ENCODE measurements at regions not wholly inside any gene's neighbourhood (a gene's known extent, or its start where the extent isn't known, plus 50 kb on each side); places are given as distances from the start of the nearest gene placed in this dataset.
"Not testable (repeated sequence)": the region's sequence is repeated elsewhere in the genome, so short reads cannot be mapped to it uniquely, and the experiment has no call there.

DNA sequence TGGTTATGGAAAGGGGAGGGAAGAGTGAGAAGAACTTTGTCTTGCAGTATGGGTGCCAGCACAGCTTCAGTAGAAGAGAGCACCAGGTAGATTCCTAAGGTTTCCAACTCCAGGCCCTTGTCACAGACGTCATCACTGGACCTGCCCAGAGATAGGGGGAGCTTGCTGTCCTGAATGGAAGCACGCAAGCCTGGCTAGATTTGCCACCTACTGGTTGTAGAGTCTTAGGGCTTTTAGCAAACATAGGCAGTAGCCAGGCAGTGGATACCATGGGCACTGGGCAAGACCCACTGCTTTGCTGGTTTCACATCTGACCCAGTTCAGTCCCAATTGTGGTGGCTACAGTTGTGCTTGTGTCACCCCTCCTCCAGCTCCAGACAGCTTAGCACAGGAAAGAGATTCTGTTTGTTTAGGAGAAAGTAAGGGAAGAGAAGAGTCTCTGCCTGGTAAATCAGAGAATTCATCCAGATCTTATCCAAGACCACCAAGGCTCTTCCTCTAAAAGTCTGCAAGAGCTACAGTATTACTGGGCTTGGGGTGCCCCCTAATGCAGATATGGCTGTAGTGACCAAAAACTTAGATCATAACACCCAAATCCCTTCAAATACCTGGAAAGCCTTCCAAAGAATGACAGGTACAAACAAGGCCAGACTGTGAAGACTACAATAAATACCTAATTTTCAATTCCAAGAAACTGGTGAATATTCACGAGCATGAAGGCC lies 158.9 kb downstream of the HINT1 start:
- no peak for DNase-seq (ENCODE audit: low read depth in 4 of 4, low spot score in 3 of 4)

DNA sequence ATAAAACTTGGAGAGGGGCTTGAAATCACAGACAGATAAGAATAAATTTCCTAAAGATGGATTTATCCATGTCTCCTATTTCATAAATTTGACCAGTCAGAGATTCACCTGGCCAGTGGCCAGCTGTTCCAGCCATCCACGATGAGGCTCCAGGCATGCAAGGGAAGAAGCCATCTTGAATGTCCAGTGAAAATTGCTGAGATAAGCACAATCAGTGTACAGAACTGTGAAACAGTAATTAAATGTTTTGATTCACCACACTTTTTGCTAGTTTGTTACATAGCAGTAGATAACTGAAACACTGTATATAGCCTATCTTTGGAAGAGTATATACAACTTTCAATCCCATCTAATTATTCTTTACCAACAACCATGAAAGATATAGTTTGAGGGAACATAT lies 163.5 kb downstream of the HINT1 start:
- DNase-seq (ENCODE audit: low read depth in 4 of 4, low spot score in 3 of 4): no peak

DNA sequence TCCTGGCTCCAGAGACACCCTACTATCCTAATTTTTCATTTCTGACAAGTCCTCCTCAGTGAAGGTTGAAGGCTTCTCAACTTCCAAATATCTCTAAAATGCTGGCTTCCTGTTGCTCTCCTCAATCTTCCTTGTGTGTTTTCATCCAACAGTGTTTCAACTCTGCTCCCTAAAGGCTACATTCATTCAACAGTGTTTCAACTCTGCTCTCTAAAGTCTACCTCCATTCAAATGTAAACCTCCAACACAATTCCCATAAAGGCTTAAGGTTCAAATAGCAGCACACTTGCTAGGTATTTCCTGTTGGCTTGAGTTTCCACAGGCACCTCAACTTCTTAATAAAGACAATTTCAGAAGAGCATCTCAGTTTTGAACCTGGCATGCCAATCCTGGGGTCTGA lies 164.8 kb downstream of the HINT1 start:
- no peak for DNase-seq (ENCODE audit: low read depth in 4 of 4, low spot score in 3 of 4)

DNA sequence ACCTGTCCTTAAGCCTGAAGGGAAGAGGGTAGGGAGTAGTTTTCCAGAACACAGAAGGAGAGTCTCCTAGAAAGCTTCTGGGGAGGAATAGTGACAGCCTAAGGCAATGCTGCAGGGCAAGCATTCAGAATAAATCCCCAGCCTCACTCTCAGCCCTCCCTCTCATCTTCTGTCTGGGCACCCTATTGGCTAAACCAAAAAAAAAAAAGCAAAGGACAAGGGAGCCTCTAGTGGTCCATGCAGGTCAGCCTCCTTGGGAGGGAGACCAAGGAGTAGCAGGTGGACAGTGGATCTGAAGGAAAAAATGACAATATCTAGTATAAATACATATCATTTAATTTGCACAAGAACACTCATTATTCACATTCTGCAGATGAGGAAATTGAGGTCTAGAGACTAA lies 168.3 kb downstream of the HINT1 start:
- not testable (repeated sequence) for DNase-seq (ENCODE audit: low read depth in 4 of 4, low spot score in 3 of 4)

DNA sequence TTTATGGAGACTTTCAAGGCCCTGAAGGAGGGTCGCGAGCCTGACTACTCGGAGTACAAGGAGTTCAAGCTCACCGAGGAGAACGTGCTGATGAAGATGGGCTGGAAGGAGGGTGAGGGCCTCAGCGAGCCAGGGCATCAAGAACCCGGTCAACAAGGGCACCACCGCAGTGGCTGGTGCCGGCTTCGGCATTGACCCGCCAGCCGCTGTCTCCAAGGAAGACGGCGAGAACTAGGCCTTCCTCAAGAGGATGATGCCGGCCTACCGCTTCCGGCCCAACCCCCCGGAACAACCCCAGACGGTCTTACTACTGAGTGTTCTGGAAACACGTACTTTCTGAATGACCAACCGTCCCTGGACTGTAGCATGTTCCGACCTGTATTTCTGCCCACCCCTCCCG lies 169.2 kb downstream of the HINT1 start:
- no peak for DNase-seq (ENCODE audit: low read depth in 4 of 4, low spot score in 3 of 4)

DNA sequence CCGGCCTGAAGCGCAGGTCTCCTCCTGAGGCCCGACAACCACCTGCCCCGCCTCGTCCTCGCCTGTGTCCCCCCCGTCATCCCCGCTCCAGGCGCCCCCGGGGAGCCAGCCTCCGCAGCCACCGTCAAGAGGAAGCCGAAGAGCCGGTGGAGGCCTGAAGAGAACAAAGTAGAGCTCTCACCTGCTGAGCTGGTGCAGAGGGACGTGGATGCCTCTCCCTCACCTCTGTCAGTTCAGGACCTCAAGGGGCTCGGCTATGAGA lies 169.9 kb downstream of the HINT1 start:
- no peak for DNase-seq (ENCODE audit: low read depth in 4 of 4, low spot score in 3 of 4)

DNA sequence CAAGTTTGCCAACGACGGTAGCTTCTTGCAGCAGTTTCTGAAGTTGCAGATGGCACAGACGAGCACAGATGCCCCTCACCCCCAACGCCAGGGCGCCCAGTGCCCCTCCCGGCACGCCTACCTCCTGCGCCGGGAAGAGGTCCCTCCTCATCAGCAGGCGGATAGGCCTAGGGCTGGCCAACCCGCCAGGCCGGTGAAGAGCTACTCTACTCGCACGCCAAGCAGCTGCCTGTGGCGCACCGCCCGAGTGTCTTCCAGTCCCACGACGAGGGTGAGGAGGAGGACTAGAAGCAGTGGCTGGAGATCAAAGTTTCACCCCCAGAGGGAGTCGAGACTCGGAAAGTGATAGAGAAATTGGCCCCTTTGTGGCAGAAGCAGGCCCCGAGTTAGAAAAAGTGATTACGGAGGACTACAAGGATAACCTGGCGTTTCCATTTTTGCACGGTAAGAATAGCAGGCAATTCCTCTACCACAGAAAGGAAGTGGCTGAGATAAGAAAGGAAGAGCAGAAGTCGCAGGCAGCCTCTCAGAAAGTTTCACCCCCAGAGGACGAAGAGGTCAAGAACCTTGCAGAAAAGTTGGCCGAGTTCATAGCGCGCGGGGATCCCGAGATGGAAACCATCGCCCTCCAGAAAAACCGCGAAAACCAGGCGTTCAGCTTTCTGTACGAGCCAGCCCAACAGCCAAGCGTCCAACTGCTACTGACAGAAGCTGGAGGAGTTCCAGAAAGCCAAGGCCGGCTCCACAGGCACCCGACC lies 170.4 kb downstream of the HINT1 start:
- no peak for DNase-seq (ENCODE audit: low read depth in 4 of 4, low spot score in 3 of 4)

DNA sequence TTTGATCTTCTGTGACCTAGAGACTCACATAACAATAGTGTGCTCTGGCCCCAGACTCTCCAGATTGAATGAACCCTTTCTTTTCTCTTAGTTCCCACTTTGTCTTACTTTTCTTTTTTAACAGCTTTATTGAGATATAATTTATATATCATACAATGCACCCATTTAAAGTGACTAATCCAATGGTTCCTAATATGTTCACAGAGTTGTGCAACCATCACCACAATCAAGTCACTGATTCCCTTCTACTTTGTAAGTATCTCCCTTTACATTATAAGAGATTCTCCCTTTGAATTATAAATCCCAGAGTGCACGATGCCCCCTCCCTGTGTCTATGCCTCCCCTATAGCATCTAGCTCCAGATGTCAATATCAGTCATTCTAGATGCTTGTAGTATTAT lies 172.4 kb downstream of the HINT1 start:
- no peak for DNase-seq (ENCODE audit: low read depth in 4 of 4, low spot score in 3 of 4)

DNA sequence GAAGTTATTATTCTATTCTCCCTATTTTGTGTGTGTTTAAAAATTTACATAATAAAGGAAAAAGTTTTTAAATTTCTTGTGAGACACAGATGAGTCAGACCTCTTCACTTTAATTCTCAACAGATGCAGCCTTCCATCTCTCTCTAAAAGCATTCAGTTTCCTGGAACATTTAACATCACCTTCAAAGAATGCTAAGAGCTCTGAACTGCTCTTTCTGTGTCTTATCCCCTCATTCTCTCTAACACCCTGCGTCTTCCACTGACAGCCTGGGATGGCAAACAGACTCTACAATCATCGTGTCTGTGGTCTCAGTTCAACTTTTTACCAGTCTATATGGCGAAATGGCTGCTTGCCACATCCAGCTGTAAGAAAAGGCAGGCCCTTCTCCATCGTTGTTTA lies 173.0 kb downstream of the HINT1 start:
- no peak for DNase-seq (ENCODE audit: low read depth in 4 of 4, low spot score in 3 of 4)

DNA sequence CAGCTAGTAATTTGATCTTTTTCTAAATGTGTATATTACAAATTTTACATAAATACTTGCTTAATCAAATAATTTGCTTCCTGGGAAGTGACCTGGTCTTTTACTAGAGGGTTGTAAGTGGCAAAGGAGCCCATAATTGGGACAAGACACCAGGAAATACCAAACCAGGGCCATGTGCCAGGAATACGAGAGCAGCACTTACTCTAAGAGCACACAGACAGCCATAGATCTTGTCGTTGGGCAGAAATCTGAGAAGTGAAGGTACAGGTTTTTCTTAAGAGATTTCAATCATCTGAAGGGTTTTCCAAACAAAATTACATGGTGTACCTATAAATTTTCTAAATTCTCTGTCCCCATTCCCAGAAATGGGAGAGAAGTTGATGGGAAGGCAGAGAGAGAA lies 179.3 kb downstream of the HINT1 start:
- DNase-seq (ENCODE audit: low read depth in 4 of 4, low spot score in 3 of 4): no peak

DNA sequence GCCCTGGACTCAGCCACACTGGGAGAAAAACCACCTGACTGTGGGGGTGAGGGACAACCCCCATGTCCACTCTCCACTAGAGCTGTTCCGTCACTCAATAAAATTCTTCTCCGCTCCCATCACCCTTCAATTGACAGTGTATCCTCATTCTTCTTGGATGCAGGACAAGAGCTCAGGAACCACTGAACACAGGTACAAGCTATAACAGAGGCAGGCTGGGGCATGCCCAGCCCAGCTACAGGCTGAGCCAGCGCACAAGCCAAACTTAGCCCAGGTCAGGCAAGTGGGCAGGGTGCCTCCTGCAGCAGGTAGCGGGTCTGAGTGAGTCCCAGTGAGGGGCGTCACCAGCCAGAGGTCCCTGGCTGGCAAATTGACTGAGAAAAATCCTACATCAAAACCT lies 183.4 kb downstream of the HINT1 start:
- DNase-seq (ENCODE audit: low read depth in 4 of 4, low spot score in 3 of 4): no peak

DNA sequence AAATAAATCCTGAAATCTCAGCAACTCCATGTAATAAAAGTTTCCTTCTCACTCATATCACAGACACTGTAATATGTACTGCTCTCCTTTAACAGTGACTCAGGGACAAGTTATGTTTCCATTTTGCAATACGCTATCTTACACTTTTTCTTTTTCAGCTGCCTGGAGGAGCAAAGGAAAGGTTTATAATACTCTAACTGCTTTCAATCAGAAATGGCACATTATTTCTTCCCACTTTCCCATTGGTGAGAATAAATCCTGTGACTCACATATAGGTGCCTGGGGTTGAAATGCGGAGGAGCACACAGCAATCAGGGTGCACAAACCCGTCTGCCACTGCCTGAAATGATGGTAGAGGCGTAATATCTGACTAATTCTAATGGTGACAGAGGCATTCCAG lies 186.6 kb downstream of the HINT1 start:
- no peak for DNase-seq (ENCODE audit: low read depth in 4 of 4, low spot score in 3 of 4)

DNA sequence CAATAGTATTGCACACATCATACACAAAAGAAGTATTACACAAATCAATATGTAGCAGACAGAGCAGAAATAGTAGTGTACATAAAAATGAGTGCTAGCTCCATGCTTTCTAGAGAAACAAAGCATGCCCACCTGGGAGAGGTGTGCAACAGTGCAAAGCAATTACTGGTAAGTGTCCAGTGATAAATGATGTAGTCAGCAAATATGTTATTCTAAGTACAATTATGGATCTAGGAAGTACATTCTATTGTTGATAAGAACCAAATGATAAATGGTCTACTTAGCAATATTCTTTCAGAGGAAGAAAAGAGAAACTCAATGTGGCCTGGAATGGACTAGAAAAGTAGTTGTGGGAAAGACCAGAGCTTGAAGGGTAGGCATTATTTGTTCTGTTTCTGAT lies 188.6 kb downstream of the HINT1 start:
- DNase-seq (ENCODE audit: low read depth in 4 of 4, low spot score in 3 of 4): no peak

DNA sequence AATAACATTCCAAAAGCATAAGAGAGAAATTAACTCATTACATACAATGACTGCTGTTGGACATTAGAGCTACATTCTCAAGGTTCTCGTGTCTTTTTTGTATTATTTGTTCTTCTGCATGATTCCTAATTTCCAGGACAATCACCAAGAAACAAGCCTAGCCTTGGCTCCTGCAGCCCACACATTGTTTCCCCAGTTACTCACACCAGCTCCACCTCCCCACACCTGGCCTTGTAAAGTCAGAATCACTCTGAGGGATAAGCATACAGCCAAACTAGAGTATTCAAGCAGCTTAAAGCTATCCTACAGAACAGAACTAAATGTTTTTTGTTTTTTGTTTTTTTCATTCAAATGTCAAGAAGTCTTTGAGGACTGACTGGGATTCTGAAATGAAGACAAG lies 189.2 kb downstream of the HINT1 start:
- no peak for DNase-seq (ENCODE audit: low read depth in 4 of 4, low spot score in 3 of 4)

DNA sequence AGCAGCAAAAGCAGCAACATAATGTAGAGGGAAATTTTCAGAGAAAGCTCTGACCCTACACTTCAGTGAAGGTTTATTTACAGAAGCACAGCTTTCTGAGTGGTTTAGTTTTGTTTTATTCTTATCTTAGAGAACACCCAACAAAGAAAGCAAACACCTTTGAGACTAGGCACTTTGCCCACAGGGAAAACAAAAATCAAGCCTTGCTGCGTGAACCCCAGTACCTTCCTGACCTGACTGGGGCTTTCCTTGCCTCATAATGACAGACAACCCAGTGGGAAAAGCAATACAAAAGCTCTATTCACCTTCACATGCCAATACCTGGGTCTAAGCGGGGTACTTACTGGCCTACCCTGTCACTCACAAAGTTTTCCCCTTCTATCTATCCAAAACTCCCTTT lies 189.8 kb downstream of the HINT1 start:
- DNase-seq (ENCODE audit: low read depth in 4 of 4, low spot score in 3 of 4): no peak

DNA sequence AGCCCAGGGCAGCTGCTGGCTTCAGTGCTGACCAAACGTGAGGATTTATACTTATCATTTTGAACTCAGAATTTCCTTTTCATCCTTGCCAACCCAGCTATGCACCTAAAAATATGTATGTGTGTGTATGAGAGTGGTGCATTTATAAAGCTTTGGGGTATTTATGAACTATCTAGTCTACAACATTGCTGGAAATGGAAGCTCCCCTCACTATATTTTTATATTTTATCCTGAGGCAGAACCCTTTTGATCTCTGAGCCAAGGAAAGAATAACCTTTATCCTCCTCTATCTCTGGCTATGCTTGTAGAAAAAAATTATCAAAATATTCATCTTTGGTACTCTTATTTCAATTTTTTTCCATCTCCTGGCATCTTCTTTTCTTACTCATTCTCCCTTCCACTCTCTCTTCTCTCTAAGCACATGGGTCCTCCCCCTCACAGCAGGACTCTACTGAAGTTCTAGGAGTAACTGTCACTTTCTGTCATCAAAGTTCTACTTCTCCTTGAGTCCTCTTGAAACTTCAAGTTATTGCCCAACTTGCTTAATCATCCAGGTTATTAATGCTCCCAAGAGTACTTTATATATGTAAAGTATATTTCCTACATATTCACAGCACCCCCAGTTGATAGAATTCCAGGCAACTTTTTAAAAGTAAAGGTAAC lies 190.9 kb downstream of the HINT1 start:
- DNase-seq (ENCODE audit: low read depth in 4 of 4, low spot score in 3 of 4): no peak

DNA sequence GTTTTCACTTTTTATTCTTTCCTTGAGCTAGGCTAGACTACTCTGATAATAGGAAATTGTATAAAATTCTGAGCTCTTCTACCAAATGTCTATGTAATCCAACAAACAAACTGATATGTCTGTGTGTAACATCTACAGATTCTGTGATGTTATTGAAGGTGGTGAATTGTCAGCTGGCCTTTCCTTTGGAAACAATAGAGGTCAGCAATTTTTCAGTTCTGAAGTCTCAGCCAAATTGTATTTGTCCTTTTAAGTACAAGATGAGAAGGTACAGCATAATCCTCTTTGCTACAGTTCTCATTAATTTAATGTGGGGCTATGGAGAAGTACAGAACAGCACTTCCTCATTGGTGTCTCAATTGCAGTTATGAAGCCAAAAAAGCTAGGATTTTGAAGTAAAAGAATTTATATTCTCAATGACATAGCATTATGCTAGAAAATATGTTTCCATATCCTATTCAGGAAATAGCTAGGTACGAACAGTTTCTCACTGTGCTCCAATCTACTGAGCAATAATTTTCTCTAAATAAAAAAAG lies 198.0 kb downstream of the HINT1 start:
- no peak for DNase-seq (ENCODE audit: low read depth in 4 of 4, low spot score in 3 of 4)

DNA sequence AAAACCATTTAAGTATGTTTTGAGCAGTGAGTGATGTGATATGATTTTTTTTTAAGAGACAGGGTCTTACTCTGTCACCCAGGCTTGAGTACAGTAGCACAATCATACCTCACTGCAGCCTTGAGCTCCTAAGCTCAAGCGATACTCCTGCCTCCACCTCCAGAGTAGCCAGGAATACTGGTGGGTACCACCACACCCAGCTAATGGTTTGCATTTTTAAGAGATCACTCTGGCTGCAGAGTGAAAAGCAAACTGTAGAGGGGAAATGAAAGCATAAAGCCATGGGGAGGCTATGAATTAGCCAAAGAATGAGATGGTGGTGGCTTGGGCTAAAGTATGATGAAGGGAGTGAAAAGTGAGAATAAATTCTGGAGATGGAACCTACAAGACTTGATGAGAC lies 199.1 kb downstream of the HINT1 start:
- DNase-seq (ENCODE audit: low read depth in 4 of 4, low spot score in 3 of 4): no peak

DNA sequence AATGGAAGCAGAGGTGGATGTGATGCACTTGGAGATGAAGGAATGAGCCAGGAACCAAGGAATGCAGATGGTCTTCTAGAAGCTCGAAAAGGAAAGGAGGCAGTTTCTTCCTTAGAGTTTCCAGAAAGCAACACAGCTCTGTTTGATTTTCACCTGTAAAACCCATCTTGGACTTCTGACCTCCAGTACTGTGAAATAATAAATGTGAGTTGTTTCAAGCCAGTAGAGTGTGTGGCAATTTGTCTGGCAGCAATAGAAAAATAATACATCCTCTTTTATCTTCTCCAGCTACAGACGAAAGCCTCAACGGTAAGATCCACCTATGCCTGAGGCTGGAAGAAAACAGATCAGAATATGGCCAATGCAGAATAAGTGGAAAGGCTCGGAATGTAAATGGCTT lies 199.7 kb downstream of the HINT1 start:
- DNase-seq (ENCODE audit: low read depth in 4 of 4, low spot score in 3 of 4): no peak

DNA sequence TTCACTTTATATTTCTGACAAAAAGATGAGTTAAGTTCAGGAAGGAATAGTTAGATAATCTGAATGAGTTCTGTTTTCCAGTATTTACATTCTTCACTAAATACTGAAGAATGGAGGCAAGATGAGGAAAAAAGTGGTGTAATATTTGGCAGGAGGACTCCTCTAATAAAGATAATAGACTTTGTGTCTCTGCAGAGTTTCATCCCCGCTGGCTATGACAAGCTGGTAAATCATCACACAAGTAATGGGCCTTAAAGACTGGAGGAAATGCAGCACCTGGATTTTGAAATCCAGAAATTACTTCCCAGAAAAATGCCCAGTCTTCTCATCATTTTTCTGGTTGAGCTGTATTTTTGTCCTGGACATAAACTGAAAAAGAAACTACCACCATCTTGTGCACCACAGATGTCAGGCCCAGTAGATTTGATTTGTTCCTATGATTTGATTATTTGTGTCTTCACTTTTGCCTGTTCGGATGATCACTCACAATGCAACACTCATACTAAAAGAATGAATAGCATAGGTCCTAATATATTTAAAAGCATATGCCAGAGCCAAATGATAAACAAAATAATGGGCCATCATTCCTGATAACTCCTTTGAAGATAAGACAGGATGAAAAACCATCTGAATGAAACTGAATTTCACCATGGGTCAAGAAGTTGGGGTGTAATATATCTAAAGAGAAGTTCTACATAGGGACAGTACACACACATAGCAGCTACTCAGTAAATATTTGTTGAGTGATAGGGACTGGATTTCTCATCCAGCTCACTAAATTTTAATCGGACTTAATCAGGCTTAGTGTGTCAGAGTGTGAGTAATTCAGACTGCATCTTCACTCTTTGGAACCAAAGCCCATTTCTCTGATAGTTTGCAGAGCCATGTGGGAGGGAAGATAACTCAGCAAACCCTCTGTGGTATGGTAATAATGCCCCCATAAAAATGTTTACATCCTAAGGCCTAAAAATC lies 200.5 kb downstream of the HINT1 start:
- no peak for DNase-seq (ENCODE audit: low read depth in 4 of 4, low spot score in 3 of 4)

DNA sequence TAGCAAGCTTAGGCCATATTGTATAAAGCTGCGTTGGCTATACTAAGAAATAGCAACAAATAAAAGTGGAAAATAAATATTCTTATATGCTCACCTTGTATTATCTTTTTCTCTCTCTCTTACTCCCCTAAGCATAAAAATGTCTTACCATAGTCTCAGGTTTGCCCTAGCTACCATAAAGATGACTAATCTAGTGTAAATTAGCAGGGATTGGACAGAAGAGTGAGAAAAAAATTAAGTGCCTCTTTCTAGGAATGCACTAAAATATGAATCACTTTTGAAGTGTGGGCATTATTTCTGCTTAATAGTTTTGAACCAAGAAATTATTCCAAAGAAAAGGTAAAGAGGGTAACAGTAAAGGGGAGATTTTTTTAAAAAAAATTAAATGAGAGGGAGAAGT lies 201.3 kb downstream of the HINT1 start:
- no peak for DNase-seq (ENCODE audit: low read depth in 4 of 4, low spot score in 3 of 4)

Data from right renal pelvis (tissue), 4 donors.